ENCODE measurements at regions not wholly inside any gene's neighbourhood (a gene's known extent, or its start where the extent isn't known, plus 50 kb on each side); places are given as distances from the start of the nearest gene placed in this dataset.
"Not testable (repeated sequence)": the region's sequence is repeated elsewhere in the genome, so short reads cannot be mapped to it uniquely, and the experiment has no call there.

DNA sequence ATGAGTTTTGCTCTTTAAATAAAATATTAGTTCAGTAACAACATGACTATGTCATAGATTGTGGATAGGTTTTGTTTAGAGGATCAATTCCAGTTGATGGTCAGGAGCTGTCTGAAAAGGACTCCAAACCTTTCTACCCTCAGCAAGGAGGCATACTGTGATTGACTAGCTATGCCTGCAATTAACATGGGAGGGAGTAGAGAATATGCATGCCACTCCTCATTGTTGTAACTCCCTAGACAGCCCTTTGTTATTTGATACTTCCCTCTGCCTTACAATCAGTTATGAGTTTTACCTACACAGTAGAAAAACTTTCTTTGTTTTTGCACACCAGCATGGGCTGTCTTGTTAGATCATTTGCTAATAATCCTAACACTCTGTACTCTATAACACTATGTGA, 1418.5 kb downstream of the KHDRBS2 start:
- H3K4me3 ChIP-seq (ENCODE audit: low read depth, low read length): no peak overlapping the region
- no peak for DNase-seq (ENCODE audit: low read depth)
- TF ChIP-seq CTCF (IDR thresholded peaks at IDR 0.05; ENCODE audit: low read depth, low read length) (no peak), MYC (IDR thresholded peaks at IDR 0.05; ENCODE audit: low read depth, low read length) (no peak), POLR2A (IDR thresholded peaks at IDR 0.05; ENCODE audit: extremely low read depth, insufficient read length) (no peak)
- TF ChIP-seq, protein P1, sequence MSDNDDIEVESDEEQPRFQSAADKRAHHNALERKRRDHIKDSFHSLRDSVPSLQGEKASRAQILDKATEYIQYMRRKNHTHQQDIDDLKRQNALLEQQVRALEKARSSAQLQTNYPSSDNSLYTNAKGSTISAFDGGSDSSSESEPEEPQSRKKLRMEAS (IDR thresholded peaks at IDR 0.05; ENCODE audit: low read depth, low read length): no peak

GRCh38 chr6:60843175-60843982, 1442.6 kb downstream of the KHDRBS2 start:
- DNase-seq (ENCODE audit: low read depth): peak; percentile 1
- H3K4me3 ChIP-seq (ENCODE audit: low read depth, low read length): not testable (repeated sequence)

DNA sequence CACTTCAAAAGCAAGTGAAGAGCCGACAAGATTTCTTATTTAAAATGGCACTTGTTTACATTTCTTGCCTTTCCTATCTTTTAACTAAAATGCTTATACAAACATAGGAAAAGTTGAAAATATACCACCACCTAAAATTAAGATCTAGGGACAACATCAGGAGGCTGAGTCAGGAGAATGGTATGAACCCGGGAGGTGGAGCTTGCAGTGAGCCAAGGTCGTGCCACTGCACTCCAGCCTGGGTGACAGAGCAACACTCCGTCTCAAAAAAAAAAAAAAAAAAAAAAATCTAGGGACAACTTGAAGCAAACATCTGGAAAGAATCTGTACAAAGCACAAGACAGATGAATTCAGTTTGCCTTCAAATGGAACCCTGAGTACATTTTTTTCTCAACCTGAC, 1455.3 kb downstream of the KHDRBS2 start:
- not testable (repeated sequence) for H3K4me3 ChIP-seq (ENCODE audit: low read depth, low read length); DNase-seq (ENCODE audit: low read depth)

GRCh38 chr6:60822597-60822996, 1463.4 kb downstream of the KHDRBS2 start:
- H3K4me3 ChIP-seq (ENCODE audit: low read depth, low read length): not testable (repeated sequence)

GRCh38 chr6:60818072-60818471, 1468.0 kb downstream of the KHDRBS2 start:
- H3K4me3 ChIP-seq (ENCODE audit: low read depth, low read length); DNase-seq (ENCODE audit: low read depth): not testable (repeated sequence)

More at GRCh38 chr6:60822597-60822996, 1463.4 kb downstream of the KHDRBS2 start:
- not testable (repeated sequence) for DNase-seq (ENCODE audit: low read depth)

- DNase-seq (ENCODE audit: low read depth); H3K4me3 ChIP-seq (ENCODE audit: low read depth, low read length): not testable (repeated sequence)
Measured at GRCh38 chr6:60814784-60815183, 1471.2 kb downstream of the KHDRBS2 start.

DNA sequence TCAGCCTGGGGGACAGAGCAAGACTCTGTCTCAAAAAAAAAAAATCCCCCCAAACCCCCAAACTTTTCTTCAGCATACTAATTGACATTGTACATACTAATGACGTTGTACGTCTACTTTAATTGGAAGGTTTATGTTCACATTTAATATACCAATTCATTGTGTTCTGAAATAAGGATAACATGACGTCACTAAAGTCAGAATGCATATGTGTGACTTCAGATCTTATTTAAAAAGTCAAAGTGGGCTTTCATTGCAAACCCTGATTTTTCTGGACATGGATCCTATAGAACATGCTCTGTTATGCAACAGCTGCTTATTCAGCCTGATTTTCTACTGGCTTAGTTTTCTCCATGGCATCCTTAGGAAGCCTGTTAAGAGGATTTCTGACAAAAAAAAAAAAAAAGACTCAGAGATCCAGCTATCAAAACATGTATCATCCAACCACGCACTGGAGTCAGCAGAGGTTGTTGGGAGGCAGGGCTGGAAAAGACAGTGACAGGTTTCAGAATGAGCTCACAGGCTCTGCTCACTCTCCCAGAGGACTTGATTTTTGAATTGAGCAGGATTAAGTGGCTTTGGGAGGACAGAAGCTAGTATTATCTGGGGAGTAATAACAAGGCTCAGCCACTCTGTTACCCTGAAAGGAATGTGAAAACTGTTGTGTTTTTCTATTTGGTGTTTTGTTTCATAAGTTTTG, 1472.0 kb downstream of the KHDRBS2 start:
- H3K4me3 ChIP-seq (ENCODE audit: low read depth, low read length); DNase-seq (ENCODE audit: low read depth): not testable (repeated sequence)

DNA sequence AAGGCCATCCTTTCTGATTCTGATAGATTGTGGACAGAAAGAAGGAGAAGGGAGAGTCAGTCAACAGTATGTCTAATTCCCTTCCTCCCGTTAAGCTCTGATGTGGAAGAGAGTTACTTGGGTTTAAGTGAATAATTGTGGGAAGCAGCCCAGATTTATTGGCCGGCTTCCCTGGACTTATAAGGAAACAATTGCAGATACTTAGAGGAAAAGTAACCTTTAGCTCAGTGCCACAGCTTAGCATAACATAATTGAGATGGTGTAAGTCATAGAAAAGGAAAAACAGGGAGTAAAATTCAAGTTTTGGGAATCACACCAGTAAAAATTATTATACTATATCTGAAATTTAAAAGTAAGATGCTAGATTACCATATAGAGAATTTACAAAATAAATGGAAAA, 1475.8 kb downstream of the KHDRBS2 start:
- H3K4me3 ChIP-seq (ENCODE audit: low read depth, low read length); DNase-seq (ENCODE audit: low read depth): not testable (repeated sequence)

- not testable (repeated sequence) for DNase-seq (ENCODE audit: low read depth); H3K4me3 ChIP-seq (ENCODE audit: low read depth, low read length)
Measured at GRCh38 chr6:60799146-60799545, 1486.9 kb downstream of the KHDRBS2 start.

GRCh38 chr6:60797831-60798230, 1488.2 kb downstream of the KHDRBS2 start:
- H3K4me3 ChIP-seq (ENCODE audit: low read depth, low read length); DNase-seq (ENCODE audit: low read depth): not testable (repeated sequence)

GRCh38 chr6:60789601-60790000, 1496.4 kb downstream of the KHDRBS2 start:
- H3K4me3 ChIP-seq (ENCODE audit: low read depth, low read length); DNase-seq (ENCODE audit: low read depth): not testable (repeated sequence)

DNA sequence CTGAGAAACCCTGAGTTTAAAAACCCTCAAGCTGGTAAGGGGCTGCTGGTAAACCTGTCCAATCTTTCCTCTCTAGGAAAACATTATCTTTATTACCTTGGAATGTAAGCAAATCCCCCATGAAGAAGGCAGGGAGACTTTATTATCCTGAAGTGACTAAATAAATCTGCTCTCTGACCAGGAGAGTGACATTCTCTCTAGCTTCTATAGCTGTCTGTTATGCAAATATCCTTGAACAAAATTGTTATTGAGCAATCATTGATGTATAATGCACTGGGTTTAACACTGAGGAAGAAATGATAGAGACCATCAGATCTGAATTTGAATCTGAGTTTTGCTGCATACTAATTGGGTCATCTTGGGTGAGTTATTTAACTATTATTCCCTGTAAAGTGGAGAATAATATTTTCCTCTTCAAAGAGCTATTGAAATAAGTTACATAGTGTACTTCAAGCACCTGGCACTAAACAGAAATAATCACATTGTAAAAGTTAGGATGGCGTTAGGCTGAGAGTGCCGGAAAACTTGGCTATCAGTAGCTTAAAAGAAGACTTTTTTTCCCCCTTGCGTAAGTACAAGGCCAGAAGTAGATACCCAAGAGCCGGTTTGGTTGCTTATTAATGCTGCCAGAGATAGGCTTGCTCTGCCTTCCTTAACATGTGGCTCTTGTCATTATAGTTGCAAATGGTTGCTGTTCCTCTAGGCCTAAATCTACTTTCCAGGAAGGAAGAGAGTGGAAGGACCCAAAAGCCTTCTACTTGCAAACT, 1503.1 kb downstream of the KHDRBS2 start:
- not testable (repeated sequence) for H3K4me3 ChIP-seq (ENCODE audit: low read depth, low read length); DNase-seq (ENCODE audit: low read depth)

- H3K4me3 ChIP-seq (ENCODE audit: low read depth, low read length); DNase-seq (ENCODE audit: low read depth): not testable (repeated sequence)
Measured at GRCh38 chr6:60779591-60779990, 1506.4 kb downstream of the KHDRBS2 start.

- DNase-seq (ENCODE audit: low read depth); H3K4me3 ChIP-seq (ENCODE audit: low read depth, low read length): not testable (repeated sequence)
Measured at GRCh38 chr6:60767791-60768499, 1518.1 kb downstream of the KHDRBS2 start.

DNA sequence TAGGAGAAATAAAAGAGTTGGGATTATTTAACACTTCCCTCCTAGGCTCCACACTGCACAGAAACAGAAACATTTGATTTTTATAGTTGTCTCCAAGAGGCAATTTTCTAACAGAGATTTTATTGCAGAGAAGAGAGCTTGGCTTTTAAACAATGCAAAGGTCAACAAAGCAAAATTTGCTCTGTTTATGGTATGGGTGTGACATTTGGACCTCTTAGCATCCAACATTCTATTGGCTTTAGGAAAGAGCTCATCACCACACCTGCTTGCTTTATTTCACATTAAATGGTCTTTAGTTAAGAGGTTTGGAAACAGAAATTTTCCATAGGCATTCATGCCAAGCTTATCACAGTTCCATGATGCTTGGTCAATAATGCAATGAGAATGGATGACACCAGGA, 1520.7 kb downstream of the KHDRBS2 start:
- H3K4me3 ChIP-seq (ENCODE audit: low read depth, low read length); DNase-seq (ENCODE audit: low read depth): not testable (repeated sequence)

DNA sequence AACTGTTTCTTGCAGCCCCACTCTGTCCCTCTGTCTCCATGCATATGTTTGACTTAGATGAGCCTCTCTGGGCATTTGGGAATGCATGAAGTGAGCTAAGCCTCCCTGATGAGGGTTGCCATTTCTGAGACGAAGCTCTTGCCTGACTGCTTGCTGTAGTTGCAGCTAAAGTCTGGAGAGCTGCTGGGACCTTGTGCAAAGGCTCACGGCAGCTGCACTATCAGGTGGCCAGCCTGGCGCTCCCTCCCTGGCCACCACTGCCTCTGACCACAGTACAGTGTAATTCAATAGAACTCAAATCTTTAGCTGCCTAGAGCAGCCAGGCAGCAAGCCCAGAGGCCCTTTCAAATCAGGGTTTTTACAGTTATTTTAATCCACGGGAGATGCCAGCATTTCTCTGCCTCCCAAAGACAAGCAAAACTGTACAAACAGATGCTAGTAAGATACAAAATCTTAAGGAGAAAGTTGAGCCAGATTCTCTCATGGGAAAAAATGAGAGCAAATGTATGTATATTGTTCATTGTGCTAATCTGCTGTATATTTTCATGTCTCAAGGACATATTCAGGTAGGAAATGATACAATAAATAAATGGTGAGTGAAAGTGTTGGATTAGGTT, 1522.5 kb downstream of the KHDRBS2 start:
- not testable (repeated sequence) for DNase-seq (ENCODE audit: low read depth)

More for the DNA sequence above, 1522.5 kb downstream of the KHDRBS2 start:
- not testable (repeated sequence) for H3K4me3 ChIP-seq (ENCODE audit: low read depth, low read length)

Measured in NB4 (cell line).